H1 (cell line): ENCODE measurements at regions not wholly inside any gene's neighbourhood (a gene's known extent, or its start where the extent isn't known, plus 50 kb on each side); places are given as distances from the start of the nearest gene placed in this dataset.

Experiments used
- CTCF ChIA-PET: fragments of 300-600 bp; sonication (Branson Sonifier 250); formaldehyde crosslinking; loops from one replicate; lab custom pipeline; 2021; ENCODE audit not compliant: partially characterized antibody; lab: Charles Lee
- POLR2A ChIA-PET: fragments of 300-600 bp; sonication (Branson Sonifier 250); formaldehyde crosslinking; loops from one replicate; lab custom pipeline; 2021; ENCODE audit warnings: inconsistent platforms; ENCODE audit not compliant: partially characterized antibody; lab: Charles Lee
- DNase-seq, 2 experiments: peaks; one replicate each; pipeline versions ENCODE4 v3.0.0 to v3.0.0-alpha.2; 2010 to 2022; ENCODE audit warnings: low spot score in 2 of 2, low read depth in 1 of 2, mixed read lengths in 1 of 2
- FAIRE-seq: peaks from 2 replicates; lab custom pipeline; 2011; peaks lifted over from hg19 to GRCh38; lab: Jason Lieb, UNC
- H2AFZ ChIP-seq: 2 replicates; pipeline ENCODE4 v1.8.1; 2012; ENCODE audit warnings: low read length, inconsistent platforms
- H2AK5ac ChIP-seq: 2 replicates; pipeline ENCODE4 v1.6.1; 2013; ENCODE audit warnings: low read depth, low read length
- H2BK120ac ChIP-seq: replicated peaks from 2 replicates; pipeline ENCODE3; 2013; ENCODE audit warnings: low read depth, low read length, inconsistent platforms
- H2BK12ac ChIP-seq: 2 replicates; pipeline ENCODE4 v1.6.1; 2013; ENCODE audit warnings: low read depth, low read length
- H2BK15ac ChIP-seq: 2 replicates; pipeline ENCODE4 v1.6.1; 2013; ENCODE audit warnings: low read length
- H2BK20ac ChIP-seq: 2 replicates; pipeline ENCODE4 v1.6.1; 2013; ENCODE audit warnings: low read length
- H2BK5ac ChIP-seq: 2 replicates; pipeline ENCODE4 v1.6.1; 2013; ENCODE audit warnings: low read depth, low read length
- H3K14ac ChIP-seq: 2 replicates; pipeline ENCODE4 v1.6.1; 2013; ENCODE audit warnings: inconsistent platforms; ENCODE audit not compliant: insufficient read length
- H3K18ac ChIP-seq: 2 replicates; pipeline ENCODE4 v1.6.1; 2013; ENCODE audit warnings: low read length; ENCODE audit errors: extremely low read depth
- H3K23ac ChIP-seq: 2 replicates; pipeline ENCODE4 v1.6.1; 2013; ENCODE audit warnings: inconsistent platforms; ENCODE audit not compliant: insufficient read length
- H3K23me2 ChIP-seq: 2 replicates; pipeline ENCODE4 v1.6.1; 2013; ENCODE audit warnings: low read depth, low read length
- H3K27ac ChIP-seq: 2 replicates; pipeline ENCODE4 v1.6.1; 2011; ENCODE audit warnings: low read depth, low read length, inconsistent platforms
- H3K27me3 ChIP-seq, 4 experiments: replicated peaks in 1 of 4; 1 replicate in 1 of 4; 2 replicates in 3 of 4; pipeline versions ENCODE4 v1.6.1 to v1.8.1; 2011 to 2013; ENCODE audit warnings: low read length in 3 of 4, mild to moderate bottlenecking in 3 of 4, inconsistent platforms in 2 of 4, mixed read lengths in 2 of 4, moderate library complexity in 1 of 4; ENCODE audit not compliant: control insufficient read depth in 3 of 4, insufficient read depth in 3 of 4; ENCODE audit errors: extremely low read depth in 1 of 4
- H3K36me3 ChIP-seq, 4 experiments: 2 replicates each; pipeline versions ENCODE4 v1.6.1 to v1.8.1; 2011 to 2013; ENCODE audit warnings: mild to moderate bottlenecking in 4 of 4, low read length in 3 of 4, moderate library complexity in 2 of 4, control low read depth in 1 of 4, inconsistent platforms in 1 of 4; ENCODE audit not compliant: insufficient read depth in 4 of 4, control insufficient read depth in 2 of 4
- H3K4ac ChIP-seq: replicated peaks from 2 replicates; pipeline ENCODE3; 2013; ENCODE audit warnings: low read length, low read depth, mixed read lengths, inconsistent platforms; ENCODE audit not compliant: insufficient read length
- H3K4me1 ChIP-seq, 4 experiments: replicated peaks in 1 of 4; 1 replicate in 1 of 4; 2 replicates in 3 of 4; pipeline versions ENCODE4 v1.6.1 to v1.8.1; 2011 to 2013; ENCODE audit warnings: low read length in 3 of 4, inconsistent platforms in 2 of 4, mixed read lengths in 1 of 4; ENCODE audit not compliant: insufficient read depth in 4 of 4, control insufficient read depth in 3 of 4
- H3K4me2 ChIP-seq, 2 experiments: 2 replicates each; pipeline versions ENCODE4 v1.6.1 to v1.8.1; 2011 to 2013; ENCODE audit warnings: low read depth in 2 of 2, low read length in 2 of 2, control low read depth in 1 of 2, inconsistent platforms in 1 of 2, mild to moderate bottlenecking in 1 of 2; ENCODE audit not compliant: insufficient read depth in 1 of 2
- H3K4me3 ChIP-seq, 4 experiments: fragments of 200-600, 300-600 bp in 1 of 4; sonication (generic), shearing (Covaris generic), sonication (Bioruptor Twin) in 1 of 4; 2 replicates each; pipeline versions ENCODE4 v1.5.1 to v1.8.1; 2011 to 2016; ENCODE audit warnings: low read length in 4 of 4, low read depth in 3 of 4, control low read depth in 2 of 4, inconsistent platforms in 2 of 4, mild to moderate bottlenecking in 2 of 4, mixed read lengths in 1 of 4, moderate library complexity in 1 of 4; ENCODE audit not compliant: insufficient read depth in 2 of 4; ENCODE audit errors: extremely low read depth in 1 of 4
- H3K56ac ChIP-seq: replicated peaks from 2 replicates; pipeline ENCODE3; 2013; ENCODE audit warnings: low read depth, mild to moderate bottlenecking, mixed read lengths, low read length, inconsistent platforms; ENCODE audit not compliant: insufficient read length
- H3K79me1 ChIP-seq: 2 replicates; pipeline ENCODE4 v1.6.1; 2013; ENCODE audit warnings: low read depth, low read length, control low read depth
- H3K79me2 ChIP-seq, 2 experiments: 2 replicates each; pipeline versions ENCODE4 v1.6.1 to v1.8.1; 2012 to 2013; ENCODE audit warnings: low read length in 2 of 2, mild to moderate bottlenecking in 2 of 2, inconsistent platforms in 1 of 2; ENCODE audit not compliant: insufficient read depth in 2 of 2, control insufficient read depth in 1 of 2
- H3K9ac ChIP-seq, 4 experiments: replicated peaks in 1 of 4; 1 replicate in 1 of 4; 2 replicates in 3 of 4; pipeline versions ENCODE4 v1.6.1 to v1.8.1; 2011 to 2013; ENCODE audit warnings: low read depth in 3 of 4, low read length in 3 of 4, control low read depth in 2 of 4, mild to moderate bottlenecking in 2 of 4, moderate library complexity in 2 of 4, inconsistent platforms in 1 of 4; ENCODE audit errors: extremely low read depth in 1 of 4
- H3K9me3 ChIP-seq, 2 experiments: 2 replicates each; pipeline versions ENCODE4 v1.6.1 to v1.8.1; 2012 to 2013; ENCODE audit warnings: mild to moderate bottlenecking in 2 of 2, moderate library complexity in 2 of 2, control low read depth in 1 of 2, inconsistent platforms in 1 of 2, low read depth in 1 of 2, low read length in 1 of 2, mixed read lengths in 1 of 2; ENCODE audit not compliant: insufficient read depth in 2 of 2
- H4K20me1 ChIP-seq, 2 experiments: replicated peaks in 1 of 2; 2 replicates each; pipeline versions ENCODE3 to v1.8.1; 2011 to 2013; ENCODE audit warnings: inconsistent platforms in 2 of 2, low read length in 2 of 2, mild to moderate bottlenecking in 1 of 2; ENCODE audit not compliant: insufficient read depth in 2 of 2, control insufficient read depth in 1 of 2
- H4K5ac ChIP-seq: 2 replicates; pipeline ENCODE4 v1.6.1; 2013; ENCODE audit warnings: low read length, low read depth, mixed read lengths, inconsistent platforms; ENCODE audit not compliant: insufficient read length
- H4K8ac ChIP-seq: 2 replicates; pipeline ENCODE4 v1.8.0; 2013; ENCODE audit warnings: mild to moderate bottlenecking, moderate library complexity, low read length, inconsistent platforms; ENCODE audit not compliant: insufficient read depth; ENCODE audit errors: extremely low read depth
- H4K91ac ChIP-seq: replicated peaks from 2 replicates; pipeline ENCODE3; 2013; ENCODE audit warnings: low read length, mixed read lengths, inconsistent platforms; ENCODE audit not compliant: insufficient read length
- SUZ12 ChIP-seq: fragments of 200-600 bp; sonication (generic); IDR thresholded peaks from 2 replicates; pipeline ENCODE4 v1.6.1; 2012; ENCODE audit warnings: mild to moderate bottlenecking, inconsistent platforms, low read length, moderate library complexity, mixed read lengths
- WGBS, 2 experiments: shearing (Covaris generic) in 1 of 2; methylation state at CpG; one replicate each; pipeline versions ENCODE4 v1.1.6 to v1.1.7; 2013 to 2015; ENCODE audit warnings: low lambda C conversion rate in 2 of 2, mixed read lengths in 2 of 2, inconsistent platforms in 1 of 2, low coverage in 1 of 2, missing lambda C conversion rate in 1 of 2; ENCODE audit not compliant: insufficient replicate concordance in 2 of 2, insufficient coverage in 1 of 2, insufficient read length in 1 of 2; ENCODE audit errors: extremely low coverage in 1 of 2, missing lambda C conversion rate in 1 of 2; 5-methylcytosine and 5-hydroxymethylcytosine counted together
- TF ChIP-seq, protein P1 (sequence below): IDR thresholded peaks from 2 replicates; pipeline ENCODE4 v1.6.1; 2012; ENCODE audit warnings: inconsistent platforms

DNA sequence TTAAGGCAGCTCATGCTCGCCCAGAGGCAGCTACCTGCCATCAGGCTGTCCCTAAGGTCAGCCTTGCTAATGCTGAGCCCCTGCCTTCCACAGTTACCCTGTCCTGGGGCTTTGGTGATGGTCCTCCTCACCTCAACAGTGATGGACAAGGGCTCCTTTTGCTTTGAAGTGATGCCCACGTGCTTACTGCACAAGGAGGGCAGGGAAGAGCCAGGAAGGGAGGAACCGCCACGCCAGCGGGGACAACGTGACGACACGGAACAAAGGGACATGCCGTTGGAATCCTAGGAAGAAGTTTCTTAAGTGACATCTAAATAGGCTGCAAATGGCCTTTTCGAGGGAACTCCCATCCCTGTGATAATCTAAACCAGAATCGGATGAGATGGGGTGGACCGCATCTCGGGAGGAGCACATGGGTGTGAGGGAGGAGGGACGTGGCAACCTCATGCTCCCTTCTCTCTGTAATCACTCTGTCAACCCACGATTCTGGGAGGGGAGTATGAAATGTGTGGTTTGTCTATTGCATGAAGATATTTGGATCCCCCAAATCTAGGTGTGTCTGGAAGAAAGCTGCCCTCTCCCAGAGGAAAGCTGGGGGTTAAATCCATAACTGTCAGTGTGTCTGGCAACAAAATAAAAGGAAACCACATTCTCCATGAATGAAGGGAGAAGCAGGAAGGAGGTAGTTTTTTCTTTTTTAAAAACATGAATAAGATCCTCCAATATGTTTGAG is 110.9 kb upstream of the IRF2BP2 start:
- TF ChIP-seq, protein P1, sequence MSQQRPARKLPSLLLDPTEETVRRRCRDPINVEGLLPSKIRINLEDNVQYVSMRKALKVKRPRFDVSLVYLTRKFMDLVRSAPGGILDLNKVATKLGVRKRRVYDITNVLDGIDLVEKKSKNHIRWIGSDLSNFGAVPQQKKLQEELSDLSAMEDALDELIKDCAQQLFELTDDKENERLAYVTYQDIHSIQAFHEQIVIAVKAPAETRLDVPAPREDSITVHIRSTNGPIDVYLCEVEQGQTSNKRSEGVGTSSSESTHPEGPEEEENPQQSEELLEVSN: no peak
- no peak for TF ChIP-seq SUZ12
- FAIRE-seq (no peak), DNase-seq (no peak)
- 87% methylated on average over 14 of the region's 15 CpGs; no CpG with 5 or more reads in 1 of the 2 experiments for WGBS, 2 experiments
- Histone ChIP-seq H3K36me3 (no peaks in the 10 kb centered on the region), H3K27me3 (no peaks in the 10 kb centered on the region; a peak in 2 of 7 replicates), H3K79me1 (no peaks in the 10 kb centered on the region), H3K9me3 (no peaks in the 10 kb centered on the region), H3K23me2 (no peaks in the 10 kb centered on the region), H4K91ac (no peak overlapping the region), H4K20me1 (no peaks in the 10 kb centered on the region), H2BK15ac (peak overlapping the region; percentile 65; the same call in 1 of the 2 replicates), H3K56ac (no peak overlapping the region), H2BK20ac (0 out of 2 replicates have a peak overlapping the region, but pooled peaks have one; percentile 62), H2BK5ac (no peak overlapping the region), H2AK5ac (peak overlapping the region; percentile 75; the same call in 1 of the 2 replicates), H4K5ac (no peak overlapping the region), H3K18ac (no peak overlapping the region), H3K9ac (no peak overlapping the region), H3K4me3 (no peak overlapping the region), H2AFZ (no peak overlapping the region), H3K4ac (no peak overlapping the region), H2BK120ac (no peak overlapping the region), H3K4me2 (no peak overlapping the region), H3K23ac (no peak overlapping the region), H3K4me1 (peaks cover 5 to 23% (median 12%) of the 10 kb centered on the region in 4 experiments; a peak in 5 of 7 replicates), H3K79me2 (no peaks in the 10 kb centered on the region), H3K27ac (no peak overlapping the region), H4K8ac (no peak overlapping the region), H2BK12ac (no peak overlapping the region), H3K14ac (no peak overlapping the region)
- ChIA-PET CTCF (interaction anchor here (0.8 to 1.1 kb wide), 3 partner anchors 11 to 317 kb away, joined by 3 to 4 read pairs (median 3); no protein-coding TSS in a partner anchor), POLR2A (interaction anchor here (0.7 to 1.2 kb wide), 2 partner anchors 10 to 367 kb away, joined by 3 read pairs; no protein-coding TSS in a partner anchor)
